Thyroid gland (tissue), 4 donors: ENCODE measurements at regions not wholly inside any gene's neighbourhood (a gene's known extent, or its start where the extent isn't known, plus 50 kb on each side); places are given as distances from the start of the nearest gene placed in this dataset.

Experiments
- POLR2A ChIP-seq, 2 donors: fragments of 450-650 bp; IDR thresholded peaks; one replicate each; pipeline ENCODE4 v1.6.1; 2017; ENCODE audit warnings: antibody characterized with exemption in 2 of 2, mild to moderate bottlenecking in 2 of 2, moderate library complexity in 1 of 2
- TF ChIP-seq, protein P1 (sequence below), 6 experiments: fragments of 200-600 bp in 3 of 6; fragments of 450-650 bp in 3 of 6; sonication (generic) in 3 of 6; IDR thresholded peaks; one replicate each; pipeline ENCODE4 v1.5.1; 2016 to 2019; ENCODE audit warnings: antibody characterized with exemption in 6 of 6, mild to moderate bottlenecking in 2 of 6, inconsistent platforms in 1 of 6, moderate library complexity in 1 of 6

DNA sequence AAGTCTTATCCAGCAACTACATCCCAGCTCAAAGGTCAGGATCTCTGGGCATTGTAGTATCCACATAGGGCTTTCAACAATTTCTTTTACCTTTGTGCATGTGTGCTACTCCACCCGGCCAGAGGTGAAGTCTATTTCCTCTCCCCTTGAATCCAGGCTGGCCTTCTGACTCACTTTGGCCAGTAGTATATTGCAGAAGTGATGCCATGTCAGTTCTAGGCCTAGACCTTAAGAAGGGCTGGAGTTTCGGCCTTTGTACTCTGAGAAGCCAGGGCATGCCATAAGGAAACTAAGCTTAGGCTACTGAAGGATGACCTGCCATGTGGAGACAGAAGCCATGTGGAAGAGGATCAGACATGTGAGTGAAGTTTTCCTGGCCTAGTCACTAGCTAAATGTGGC, 191.2 kb upstream of the ATP6AP2 start:
- TF ChIP-seq, protein P1, sequence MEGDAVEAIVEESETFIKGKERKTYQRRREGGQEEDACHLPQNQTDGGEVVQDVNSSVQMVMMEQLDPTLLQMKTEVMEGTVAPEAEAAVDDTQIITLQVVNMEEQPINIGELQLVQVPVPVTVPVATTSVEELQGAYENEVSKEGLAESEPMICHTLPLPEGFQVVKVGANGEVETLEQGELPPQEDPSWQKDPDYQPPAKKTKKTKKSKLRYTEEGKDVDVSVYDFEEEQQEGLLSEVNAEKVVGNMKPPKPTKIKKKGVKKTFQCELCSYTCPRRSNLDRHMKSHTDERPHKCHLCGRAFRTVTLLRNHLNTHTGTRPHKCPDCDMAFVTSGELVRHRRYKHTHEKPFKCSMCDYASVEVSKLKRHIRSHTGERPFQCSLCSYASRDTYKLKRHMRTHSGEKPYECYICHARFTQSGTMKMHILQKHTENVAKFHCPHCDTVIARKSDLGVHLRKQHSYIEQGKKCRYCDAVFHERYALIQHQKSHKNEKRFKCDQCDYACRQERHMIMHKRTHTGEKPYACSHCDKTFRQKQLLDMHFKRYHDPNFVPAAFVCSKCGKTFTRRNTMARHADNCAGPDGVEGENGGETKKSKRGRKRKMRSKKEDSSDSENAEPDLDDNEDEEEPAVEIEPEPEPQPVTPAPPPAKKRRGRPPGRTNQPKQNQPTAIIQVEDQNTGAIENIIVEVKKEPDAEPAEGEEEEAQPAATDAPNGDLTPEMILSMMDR (IDR thresholded peaks at IDR 0.05), result no peak
- TF ChIP-seq POLR2A (IDR thresholded peaks at IDR 0.05), result no peak
